ENCODE measurements at regions not wholly inside any gene's neighbourhood (a gene's known extent, or its start where the extent isn't known, plus 50 kb on each side); places are given as distances from the start of the nearest gene placed in this dataset.

DNA sequence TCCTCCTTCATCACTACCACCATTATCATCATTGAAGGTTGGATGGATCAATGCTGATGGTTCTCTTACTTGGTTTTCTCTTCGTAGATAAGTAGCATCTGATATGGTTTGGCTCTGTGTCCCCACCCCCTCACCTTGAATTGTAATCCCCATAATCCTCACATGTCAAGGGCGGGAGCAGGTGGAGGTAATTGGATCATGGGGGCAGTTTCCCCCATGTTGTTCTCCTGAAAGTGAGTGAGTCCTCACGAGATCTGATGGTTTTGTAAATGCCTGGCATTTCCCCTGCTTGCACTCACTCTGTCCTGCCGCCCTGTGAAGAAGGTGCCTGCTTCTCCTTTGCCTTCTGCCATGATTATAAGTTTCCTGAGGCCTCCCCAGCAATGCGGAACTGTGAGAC, 172.4 kb upstream of the PWP1 start:
- H4K20me1 ChIP-seq (replicated peaks; ENCODE audit: control insufficient read depth, insufficient read depth, low read length), result no peaks in the 10 kb centered on the region
- H3K27ac ChIP-seq (ENCODE audit: extremely low read depth, low read depth, low read length), result no peak overlapping the region
- TF ChIP-seq CSDE1 (IDR thresholded peaks at IDR 0.05) (no peak), ZNF431 (CRISPR knock-in tag; IDR thresholded peaks at IDR 0.05) (no peak), ZFX (CRISPR knock-in tag; IDR thresholded peaks at IDR 0.05) (no peak), PCBP2 (IDR thresholded peaks at IDR 0.05; ENCODE audit: low read depth, low read length, poor library complexity, severe bottlenecking) (no peak), GTF2A2 (tag; IDR thresholded peaks at IDR 0.05) (no peak), MAFG (tag; conservative IDR thresholded peaks at IDR 0.05) (no peak), ZKSCAN3 (CRISPR knock-in tag; IDR thresholded peaks at IDR 0.05) (no peak), ZFPM2 (CRISPR knock-in tag; IDR thresholded peaks at IDR 0.05) (no peak)
- TF ChIP-seq, protein P1, sequence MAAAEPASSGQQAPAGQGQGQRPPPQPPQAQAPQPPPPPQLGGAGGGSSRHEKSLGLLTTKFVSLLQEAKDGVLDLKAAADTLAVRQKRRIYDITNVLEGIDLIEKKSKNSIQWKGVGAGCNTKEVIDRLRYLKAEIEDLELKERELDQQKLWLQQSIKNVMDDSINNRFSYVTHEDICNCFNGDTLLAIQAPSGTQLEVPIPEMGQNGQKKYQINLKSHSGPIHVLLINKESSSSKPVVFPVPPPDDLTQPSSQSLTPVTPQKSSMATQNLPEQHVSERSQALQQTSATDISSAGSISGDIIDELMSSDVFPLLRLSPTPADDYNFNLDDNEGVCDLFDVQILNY (CRISPR knock-in tag; IDR thresholded peaks at IDR 0.05), result no peak
- TF ChIP-seq, protein P2, sequence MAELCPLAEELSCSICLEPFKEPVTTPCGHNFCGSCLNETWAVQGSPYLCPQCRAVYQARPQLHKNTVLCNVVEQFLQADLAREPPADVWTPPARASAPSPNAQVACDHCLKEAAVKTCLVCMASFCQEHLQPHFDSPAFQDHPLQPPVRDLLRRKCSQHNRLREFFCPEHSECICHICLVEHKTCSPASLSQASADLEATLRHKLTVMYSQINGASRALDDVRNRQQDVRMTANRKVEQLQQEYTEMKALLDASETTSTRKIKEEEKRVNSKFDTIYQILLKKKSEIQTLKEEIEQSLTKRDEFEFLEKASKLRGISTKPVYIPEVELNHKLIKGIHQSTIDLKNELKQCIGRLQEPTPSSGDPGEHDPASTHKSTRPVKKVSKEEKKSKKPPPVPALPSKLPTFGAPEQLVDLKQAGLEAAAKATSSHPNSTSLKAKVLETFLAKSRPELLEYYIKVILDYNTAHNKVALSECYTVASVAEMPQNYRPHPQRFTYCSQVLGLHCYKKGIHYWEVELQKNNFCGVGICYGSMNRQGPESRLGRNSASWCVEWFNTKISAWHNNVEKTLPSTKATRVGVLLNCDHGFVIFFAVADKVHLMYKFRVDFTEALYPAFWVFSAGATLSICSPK (IDR thresholded peaks at IDR 0.05; ENCODE audit: borderline replicate concordance), result no peak
- TF ChIP-seq, protein P3, sequence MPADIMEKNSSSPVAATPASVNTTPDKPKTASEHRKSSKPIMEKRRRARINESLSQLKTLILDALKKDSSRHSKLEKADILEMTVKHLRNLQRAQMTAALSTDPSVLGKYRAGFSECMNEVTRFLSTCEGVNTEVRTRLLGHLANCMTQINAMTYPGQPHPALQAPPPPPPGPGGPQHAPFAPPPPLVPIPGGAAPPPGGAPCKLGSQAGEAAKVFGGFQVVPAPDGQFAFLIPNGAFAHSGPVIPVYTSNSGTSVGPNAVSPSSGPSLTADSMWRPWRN (IDR thresholded peaks at IDR 0.05; ENCODE audit: low read depth), result no peak
- TF ChIP-seq, protein P4, sequence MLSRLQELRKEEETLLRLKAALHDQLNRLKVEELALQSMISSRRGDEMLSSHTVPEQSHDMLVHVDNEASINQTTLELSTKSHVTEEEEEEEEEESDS (CRISPR knock-in tag; IDR thresholded peaks at IDR 0.05), result no peak
- TF ChIP-seq, protein P5, sequence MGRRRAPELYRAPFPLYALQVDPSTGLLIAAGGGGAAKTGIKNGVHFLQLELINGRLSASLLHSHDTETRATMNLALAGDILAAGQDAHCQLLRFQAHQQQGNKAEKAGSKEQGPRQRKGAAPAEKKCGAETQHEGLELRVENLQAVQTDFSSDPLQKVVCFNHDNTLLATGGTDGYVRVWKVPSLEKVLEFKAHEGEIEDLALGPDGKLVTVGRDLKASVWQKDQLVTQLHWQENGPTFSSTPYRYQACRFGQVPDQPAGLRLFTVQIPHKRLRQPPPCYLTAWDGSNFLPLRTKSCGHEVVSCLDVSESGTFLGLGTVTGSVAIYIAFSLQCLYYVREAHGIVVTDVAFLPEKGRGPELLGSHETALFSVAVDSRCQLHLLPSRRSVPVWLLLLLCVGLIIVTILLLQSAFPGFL (CRISPR knock-in tag; IDR thresholded peaks at IDR 0.05), result no peak
- in situ Hi-C loops (cut with MboI), result no loop called here
- 0% methylated on average over 5 of the region's 5 CpGs for WGBS (ENCODE audit: insufficient coverage, low coverage, missing lambda C conversion rate)
- H3K79me2 ChIP-seq (ENCODE audit: control insufficient read depth, insufficient read depth, low read length), result no peaks in the 10 kb centered on the region
- H3K9ac ChIP-seq (ENCODE audit: insufficient read depth in 1 of 2, low read depth in 2 of 2, low read length in 2 of 2), result no peak overlapping the region
- CTCF ChIA-PET (ENCODE audit: low intra/inter-chr PET ratio), result no interaction called here
- no peak for FAIRE-seq
- DNase-seq (ENCODE audit: extremely low read depth in 1 of 4, low spot score in 3 of 4), result no peak
- intact Hi-C loops (cut with micrococcal nuclease), result no loop called here
- no TSS peak for BruUV-seq (replicated peaks)
- ATAC-seq, result no peak
- no peaks in the 10 kb centered on the region for H3K36me3 ChIP-seq (ENCODE audit: control insufficient read depth, insufficient read depth, low read length)
- no peaks in the 10 kb centered on the region for H3K9me1 ChIP-seq (ENCODE audit: control insufficient read depth, insufficient read depth, low read length)
- H3K27me3 ChIP-seq (ENCODE audit: control insufficient read depth in 2 of 2, insufficient read depth in 2 of 2, low read length in 2 of 2), result peaks cover 0 to 14% of the 10 kb centered on the region in 2 experiments; a peak in 2 of 5 replicates
- H3K9me3 ChIP-seq (replicated peaks; ENCODE audit: control insufficient read depth, insufficient read depth, low read depth, low read length), result no peaks in the 10 kb centered on the region
- no peak overlapping the region for H3K4me2 ChIP-seq (ENCODE audit: insufficient read depth, low read length)
- H3K4me3 ChIP-seq, result no peak overlapping the region
- H2AFZ ChIP-seq (ENCODE audit: low read depth, low read length), result no peak overlapping the region
- POLR2A ChIA-PET, result no interaction called here
- H3K4me1 ChIP-seq (replicated peaks in 1 of 2; ENCODE audit: control insufficient read depth in 2 of 2, insufficient read depth in 2 of 2, low read length in 2 of 2), result no peaks in the 10 kb centered on the region
